H9 (cell line): ENCODE measurements at regions not wholly inside any gene's neighbourhood (a gene's known extent, or its start where the extent isn't known, plus 50 kb on each side); places are given as distances from the start of the nearest gene placed in this dataset.

Experiments used
- DNase-seq: peaks from one replicate; pipeline ENCODE4 v3.0.0-alpha.2; 2017
- H2AFZ ChIP-seq: one replicate; pipeline ENCODE4 v1.6.1; 2013; ENCODE audit warnings: mild to moderate bottlenecking, low read length, control low read depth, moderate library complexity
- H2AK5ac ChIP-seq: 2 replicates; pipeline ENCODE4 v1.6.1; 2013; ENCODE audit warnings: low read length, control low read depth, mixed read lengths; ENCODE audit not compliant: insufficient read length
- H2BK120ac ChIP-seq: one replicate; pipeline ENCODE4 v1.6.1; 2013; ENCODE audit warnings: low read depth, mild to moderate bottlenecking, low read length, control low read depth, inconsistent platforms; ENCODE audit not compliant: poor library complexity, severe bottlenecking
- H2BK12ac ChIP-seq: 2 replicates; pipeline ENCODE4 v1.6.1; 2013; ENCODE audit warnings: low read length, control low read depth, mixed read lengths, low read depth; ENCODE audit not compliant: insufficient read length
- H2BK15ac ChIP-seq: 2 replicates; pipeline ENCODE4 v1.6.1; 2013; ENCODE audit warnings: low read depth, low read length, control low read depth
- H2BK20ac ChIP-seq: one replicate; pipeline ENCODE4 v1.6.1; 2013; ENCODE audit warnings: low read depth, mild to moderate bottlenecking, low read length, control low read depth, inconsistent platforms; ENCODE audit not compliant: poor library complexity, severe bottlenecking
- H2BK5ac ChIP-seq: 2 replicates; pipeline ENCODE4 v1.6.1; 2013; ENCODE audit warnings: low read length, control low read depth, mixed read lengths; ENCODE audit not compliant: insufficient read length
- H3K14ac ChIP-seq: 2 replicates; pipeline ENCODE4 v1.6.1; 2013; ENCODE audit warnings: low read length, control low read depth; ENCODE audit not compliant: insufficient read depth
- H3K18ac ChIP-seq: 2 replicates; pipeline ENCODE4 v1.6.1; 2013; ENCODE audit warnings: low read depth, mild to moderate bottlenecking, mixed read lengths, low read length, control low read depth; ENCODE audit not compliant: insufficient read length
- H3K23ac ChIP-seq: 2 replicates; pipeline ENCODE4 v1.6.1; 2013; ENCODE audit warnings: low read length, control low read depth, mixed read lengths, low read depth; ENCODE audit not compliant: insufficient read length
- H3K23me2 ChIP-seq: 2 replicates; pipeline ENCODE4 v1.6.1; 2013; ENCODE audit warnings: low read depth, mild to moderate bottlenecking, mixed read lengths, low read length, control low read depth; ENCODE audit not compliant: insufficient read length, poor library complexity, severe bottlenecking
- H3K27ac ChIP-seq: 2 replicates; pipeline ENCODE4 v1.5.1; 2013; ENCODE audit warnings: low read length, control low read depth, mixed read lengths, low read depth; ENCODE audit not compliant: insufficient read length
- H3K27me3 ChIP-seq: 2 replicates; pipeline ENCODE4 v1.6.1; 2013; ENCODE audit warnings: low read length, control low read depth, inconsistent platforms; ENCODE audit not compliant: insufficient read depth
- H3K4ac ChIP-seq: 2 replicates; pipeline ENCODE4 v1.6.1; 2013; ENCODE audit warnings: low read depth, mild to moderate bottlenecking, control low read depth, inconsistent platforms, low read length, moderate library complexity
- H3K4me1 ChIP-seq: 2 replicates; pipeline ENCODE4 v1.6.1; 2013; ENCODE audit warnings: low read length, control low read depth, inconsistent platforms; ENCODE audit not compliant: insufficient read depth
- H3K4me2 ChIP-seq: 2 replicates; pipeline ENCODE4 v1.6.1; 2013; ENCODE audit warnings: low read length, control low read depth, mixed read lengths; ENCODE audit not compliant: insufficient read length, insufficient read depth
- H3K56ac ChIP-seq: 2 replicates; pipeline ENCODE4 v1.6.1; 2013; ENCODE audit warnings: low read depth, mild to moderate bottlenecking, mixed read lengths, low read length, control low read depth; ENCODE audit not compliant: insufficient read length
- H3K79me1 ChIP-seq: 2 replicates; pipeline ENCODE4 v1.6.1; 2013; ENCODE audit warnings: low read depth, mild to moderate bottlenecking, moderate library complexity, low read length, control low read depth, inconsistent platforms; ENCODE audit not compliant: insufficient read depth, poor library complexity, severe bottlenecking
- H3K79me2 ChIP-seq: 2 replicates; pipeline ENCODE4 v1.6.1; 2013; ENCODE audit warnings: low read length, control low read depth, inconsistent platforms; ENCODE audit not compliant: insufficient read depth
- H3K9ac ChIP-seq: 2 replicates; pipeline ENCODE4 v1.6.1; 2013; ENCODE audit warnings: low read length, control low read depth, mixed read lengths; ENCODE audit not compliant: insufficient read length; ENCODE audit errors: extremely low read depth
- H3K9me3 ChIP-seq: one replicate; pipeline ENCODE4 v1.6.1; 2013; ENCODE audit warnings: low read depth, low read length, inconsistent platforms; ENCODE audit not compliant: control insufficient read depth
- H3T11ph ChIP-seq: one replicate; pipeline ENCODE4 v1.6.1; 2013; ENCODE audit warnings: mild to moderate bottlenecking, low read length, control low read depth, inconsistent platforms
- H4K20me1 ChIP-seq: one replicate; pipeline ENCODE4 v1.6.1; 2013; ENCODE audit not compliant: control insufficient read depth, insufficient read length, insufficient read depth
- H4K5ac ChIP-seq: 2 replicates; pipeline ENCODE4 v1.6.1; 2013; ENCODE audit warnings: low read depth, mild to moderate bottlenecking, mixed read lengths, low read length, control low read depth; ENCODE audit not compliant: insufficient read length
- H4K8ac ChIP-seq: replicated peaks from 2 replicates; pipeline ENCODE4 v1.6.1; 2013; ENCODE audit warnings: low read length, control low read depth, mixed read lengths, low read depth; ENCODE audit not compliant: insufficient read length
- H4K91ac ChIP-seq: 2 replicates; pipeline ENCODE4 v1.6.1; 2013; ENCODE audit warnings: low read depth, mild to moderate bottlenecking, moderate library complexity, mixed read lengths, low read length, control low read depth; ENCODE audit not compliant: insufficient read length
- H3K27ac Mint-ChIP-seq, 3 experiments: 2 replicates in 2 of 3; 3 replicates in 1 of 3; pipeline ENCODE4 v1.8.0; 2020 to 2021; ENCODE audit warnings: mixed read lengths in 3 of 3, mild to moderate bottlenecking in 1 of 3, moderate library complexity in 1 of 3
- H3K27me3 Mint-ChIP-seq: 2 replicates; pipeline ENCODE4 v1.8.0; 2021; ENCODE audit warnings: low read depth, mild to moderate bottlenecking, moderate library complexity, mixed read lengths
- H3K36me3 Mint-ChIP-seq, 3 experiments: 2 replicates in 2 of 3; 3 replicates in 1 of 3; pipeline ENCODE4 v1.8.0; 2020 to 2021; ENCODE audit warnings: low read depth in 3 of 3, mixed read lengths in 3 of 3; ENCODE audit not compliant: insufficient read depth in 1 of 3
- H3K4me1 Mint-ChIP-seq, 2 experiments: 2 replicates each; pipeline ENCODE4 v1.8.0; 2020; ENCODE audit warnings: mixed read lengths in 2 of 2
- H3K4me3 Mint-ChIP-seq, 2 experiments: 2 replicates in 1 of 2; 3 replicates in 1 of 2; pipeline ENCODE4 v1.8.0; 2020 to 2021; ENCODE audit warnings: mild to moderate bottlenecking in 2 of 2, mixed read lengths in 2 of 2, moderate library complexity in 1 of 2
- H3K9me3 Mint-ChIP-seq, 2 experiments: 2 replicates in 1 of 2; 3 replicates in 1 of 2; pipeline ENCODE4 v1.8.0; 2020; ENCODE audit warnings: mild to moderate bottlenecking in 2 of 2, mixed read lengths in 2 of 2, moderate library complexity in 1 of 2
- WGBS: extraction: QIAGEN DNeasy Blood & Tissue Kit; methylation state at CpG from one replicate; pipeline ENCODE4 v1.1.7; 2013; ENCODE audit warnings: missing lambda C conversion rate, low lambda C conversion rate, mixed read lengths; ENCODE audit not compliant: insufficient read length; ENCODE audit errors: extremely low coverage; 5-methylcytosine and 5-hydroxymethylcytosine counted together
- TF ChIP-seq, protein P1 (sequence below): fragments of 200-600 bp; sonication (generic); conservative IDR thresholded peaks from 3 replicates; pipeline ENCODE4 v1.8.0; 2021; ENCODE audit warnings: antibody characterized with exemption, mild to moderate bottlenecking

DNA sequence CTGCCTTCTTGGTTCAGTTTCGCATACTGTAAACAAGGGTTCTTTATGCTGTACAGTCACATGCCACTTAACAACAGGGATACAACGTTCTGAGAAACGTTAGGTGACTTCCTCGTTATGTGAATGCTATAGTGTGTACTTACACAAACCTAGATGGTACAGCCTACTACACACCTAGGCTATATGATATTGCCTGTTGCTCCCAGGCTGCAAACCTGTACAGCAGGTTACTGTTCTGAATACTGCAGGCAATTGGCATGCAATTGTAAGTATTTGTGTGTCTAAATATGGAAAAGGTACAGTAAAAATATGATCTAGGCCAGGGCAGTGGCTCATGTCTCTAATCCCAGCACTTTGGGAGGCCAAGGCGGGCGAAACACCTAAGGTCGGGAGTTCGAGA lies 85.7 kb upstream of the PRDM11 start:
- Histone ChIP-seq H2BK20ac (no peak overlapping the region), H3K9ac (no peak overlapping the region), H3K79me2 (no peaks in the 10 kb centered on the region), H3K56ac (no peak overlapping the region), H2BK12ac (no peak overlapping the region), H3K23ac (no peak overlapping the region), H2AFZ (no peak overlapping the region), H3K4me2 (no peak overlapping the region), H3K9me3 (no peaks in the 10 kb centered on the region), H3K23me2 (no peaks in the 10 kb centered on the region), H2BK5ac (no peak overlapping the region), H3K4ac (no peak overlapping the region), H3K27me3 (no peaks in the 10 kb centered on the region), H4K8ac (no peak overlapping the region), H2AK5ac (no peak overlapping the region), H3K4me1 (no peaks in the 10 kb centered on the region; the same call in 1 of the 2 replicates), H3T11ph (no peak overlapping the region), H2BK15ac (no peak overlapping the region), H3K18ac (no peak overlapping the region), H3K14ac (no peak overlapping the region), H3K27ac (no peak overlapping the region), H2BK120ac (no peak overlapping the region), H3K79me1 (no peaks in the 10 kb centered on the region), H4K5ac (no peak overlapping the region), H4K91ac (no peak overlapping the region), H4K20me1 (no peaks in the 10 kb centered on the region)
- no CpG with 5 or more reads among the region's 8 CpGs for WGBS
- Mint-ChIP-seq H3K9me3 (peaks cover 13 to 16% of the 10 kb centered on the region in 2 experiments), H3K4me3 (no peak overlapping the region), H3K36me3 (peaks cover 5 to 16% (median 10%) of the 10 kb centered on the region in 3 experiments; a peak in 6 of 7 replicates), H3K27ac (no peak overlapping the region), H3K27me3 (no peaks in the 10 kb centered on the region; the same call in 1 of the 2 replicates), H3K4me1 (peaks cover 20 to 24% of the 10 kb centered on the region in 2 experiments)
- TF ChIP-seq, protein P1, sequence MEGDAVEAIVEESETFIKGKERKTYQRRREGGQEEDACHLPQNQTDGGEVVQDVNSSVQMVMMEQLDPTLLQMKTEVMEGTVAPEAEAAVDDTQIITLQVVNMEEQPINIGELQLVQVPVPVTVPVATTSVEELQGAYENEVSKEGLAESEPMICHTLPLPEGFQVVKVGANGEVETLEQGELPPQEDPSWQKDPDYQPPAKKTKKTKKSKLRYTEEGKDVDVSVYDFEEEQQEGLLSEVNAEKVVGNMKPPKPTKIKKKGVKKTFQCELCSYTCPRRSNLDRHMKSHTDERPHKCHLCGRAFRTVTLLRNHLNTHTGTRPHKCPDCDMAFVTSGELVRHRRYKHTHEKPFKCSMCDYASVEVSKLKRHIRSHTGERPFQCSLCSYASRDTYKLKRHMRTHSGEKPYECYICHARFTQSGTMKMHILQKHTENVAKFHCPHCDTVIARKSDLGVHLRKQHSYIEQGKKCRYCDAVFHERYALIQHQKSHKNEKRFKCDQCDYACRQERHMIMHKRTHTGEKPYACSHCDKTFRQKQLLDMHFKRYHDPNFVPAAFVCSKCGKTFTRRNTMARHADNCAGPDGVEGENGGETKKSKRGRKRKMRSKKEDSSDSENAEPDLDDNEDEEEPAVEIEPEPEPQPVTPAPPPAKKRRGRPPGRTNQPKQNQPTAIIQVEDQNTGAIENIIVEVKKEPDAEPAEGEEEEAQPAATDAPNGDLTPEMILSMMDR = no peak
- no peak for DNase-seq
